Left lung (tissue), 4 donors: ENCODE measurements at regions not wholly inside any gene's neighbourhood (a gene's known extent, or its start where the extent isn't known, plus 50 kb on each side); places are given as distances from the start of the nearest gene placed in this dataset.

Experiments used
- ATAC-seq: fragments of 200-7000 bp; cut with Tn5 transposase; one replicate; pipeline ENCODE4 v1.9.1; 2020; ENCODE audit warnings: moderate library complexity
- DNase-seq, 4 donors: peaks; one replicate each; pipeline ENCODE4 v3.0.0-alpha.2; 2013 to 2020
- H3K27ac ChIP-seq, 2 donors: fragments of 200-600 bp; sonication (generic) in 1 of 2; one replicate each; pipeline versions ENCODE4 v1.5.0 to v1.8.0; 2020 to 2021
- H3K27me3 ChIP-seq, 2 donors: fragments of 200-600 bp; sonication (generic) in 1 of 2; one replicate each; pipeline versions ENCODE4 v1.5.0 to v1.8.0; 2020 to 2021
- H3K36me3 ChIP-seq, 2 donors: fragments of 200-600 bp; sonication (generic) in 1 of 2; one replicate each; pipeline versions ENCODE4 v1.5.0 to v1.8.0; 2020 to 2021
- H3K4me1 ChIP-seq, 2 donors: fragments of 200-600 bp; one replicate each; pipeline ENCODE4 v1.8.0; 2021
- H3K4me3 ChIP-seq, 2 donors: fragments of 200-600 bp; sonication (generic) in 1 of 2; one replicate each; pipeline versions ENCODE4 v1.5.0 to v1.8.0; 2020 to 2021; ENCODE audit warnings: mild to moderate bottlenecking in 1 of 2
- H3K9me3 ChIP-seq, 2 donors: fragments of 200-600 bp; sonication (generic) in 1 of 2; one replicate each; pipeline versions ENCODE4 v1.5.0 to v1.8.0; 2020 to 2021
- intact Hi-C, 2 donors: fragments of 100-400 bp; cut with DNase I; formaldehyde crosslinking; loops; one replicate each; pipeline versions ENCODE4 v1.11.2 to v1.14.2; 2022
- TF ChIP-seq, protein P1 (sequence below), 2 donors: fragments of 200-600 bp; sonication (generic) in 1 of 2; IDR thresholded peaks; one replicate each; pipeline versions ENCODE4 v1.5.0 to v1.8.0; 2021; ENCODE audit warnings: antibody characterized with exemption in 2 of 2
- donor health status: DM: no; HTN: yes; CAD: no.
- donor health status: DM: no; HTN: no; CAD: no.

DNA sequence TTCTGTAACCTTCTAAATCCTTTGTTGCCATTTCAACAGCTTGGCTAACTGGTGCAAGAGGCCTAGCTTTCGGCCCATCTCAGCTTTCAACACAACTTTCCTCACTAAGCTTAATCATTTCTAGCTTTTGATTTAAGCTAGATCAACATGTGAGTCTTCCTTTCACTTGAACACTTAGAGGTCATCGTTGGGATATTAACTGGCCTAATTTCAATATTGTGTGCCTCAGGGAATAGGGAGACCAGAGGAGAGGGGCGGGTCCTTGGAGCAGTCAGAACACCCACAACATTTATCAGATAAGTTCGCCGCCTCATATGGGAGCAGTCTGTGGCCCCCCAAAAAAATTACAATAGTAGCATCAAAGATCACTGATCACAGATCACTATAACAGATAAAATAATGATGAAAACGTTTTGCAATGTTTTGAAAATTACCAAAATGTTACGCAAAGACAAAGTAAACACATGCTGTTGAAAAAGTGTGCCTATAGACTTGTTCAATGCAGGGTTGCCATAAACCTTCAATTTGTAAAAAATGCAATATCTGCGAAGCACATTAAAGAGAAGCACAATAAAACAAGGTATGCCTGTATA lies 66.8 kb upstream of the PCSK1 start:
- Histone ChIP-seq H3K27ac (no peak overlapping the region), H3K4me1 (no peaks in the 10 kb centered on the region), H3K27me3 (no peaks in the 10 kb centered on the region), H3K4me3 (no peak overlapping the region), H3K36me3 (no peaks in the 10 kb centered on the region), H3K9me3 (peaks cover 0 to 4% of the 10 kb centered on the region in 2 donors)
- intact Hi-C loops = no loop called here
- ATAC-seq (no peak), DNase-seq (no peak)
- TF ChIP-seq, protein P1, sequence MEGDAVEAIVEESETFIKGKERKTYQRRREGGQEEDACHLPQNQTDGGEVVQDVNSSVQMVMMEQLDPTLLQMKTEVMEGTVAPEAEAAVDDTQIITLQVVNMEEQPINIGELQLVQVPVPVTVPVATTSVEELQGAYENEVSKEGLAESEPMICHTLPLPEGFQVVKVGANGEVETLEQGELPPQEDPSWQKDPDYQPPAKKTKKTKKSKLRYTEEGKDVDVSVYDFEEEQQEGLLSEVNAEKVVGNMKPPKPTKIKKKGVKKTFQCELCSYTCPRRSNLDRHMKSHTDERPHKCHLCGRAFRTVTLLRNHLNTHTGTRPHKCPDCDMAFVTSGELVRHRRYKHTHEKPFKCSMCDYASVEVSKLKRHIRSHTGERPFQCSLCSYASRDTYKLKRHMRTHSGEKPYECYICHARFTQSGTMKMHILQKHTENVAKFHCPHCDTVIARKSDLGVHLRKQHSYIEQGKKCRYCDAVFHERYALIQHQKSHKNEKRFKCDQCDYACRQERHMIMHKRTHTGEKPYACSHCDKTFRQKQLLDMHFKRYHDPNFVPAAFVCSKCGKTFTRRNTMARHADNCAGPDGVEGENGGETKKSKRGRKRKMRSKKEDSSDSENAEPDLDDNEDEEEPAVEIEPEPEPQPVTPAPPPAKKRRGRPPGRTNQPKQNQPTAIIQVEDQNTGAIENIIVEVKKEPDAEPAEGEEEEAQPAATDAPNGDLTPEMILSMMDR (IDR thresholded peaks at IDR 0.05) = no peak

DNA sequence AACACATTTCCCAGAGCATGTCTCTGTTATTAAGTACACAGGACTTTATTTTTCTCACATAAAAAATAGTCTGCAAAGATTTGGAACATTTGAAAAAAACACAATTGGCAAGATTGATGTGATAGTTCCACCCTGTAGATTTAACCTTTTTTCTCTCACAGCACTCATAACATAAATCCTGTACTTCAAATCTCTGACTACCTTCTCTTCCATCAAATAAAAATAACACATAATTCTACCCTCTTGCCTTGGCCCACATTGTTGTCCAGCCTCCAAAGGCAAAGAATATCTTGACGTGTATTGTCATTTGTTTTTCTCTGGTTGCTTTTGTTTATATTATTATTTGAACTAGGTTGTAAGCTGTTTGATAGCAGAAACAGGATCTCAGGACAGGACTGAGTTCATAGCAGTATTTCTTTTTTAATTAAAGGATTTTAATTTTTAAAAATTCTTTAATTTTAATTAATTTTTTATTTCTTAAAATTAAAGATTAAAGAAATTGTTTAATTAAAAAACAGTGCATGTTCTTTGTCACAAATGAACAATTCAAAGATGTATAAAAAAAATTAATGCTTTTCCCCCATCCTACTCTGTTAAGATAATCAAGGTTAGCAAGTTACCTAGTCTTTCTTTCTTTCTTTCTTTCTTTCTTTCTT lies 69.1 kb upstream of the PCSK1 start:
- intact Hi-C loops = no loop called here
- ATAC-seq = no peak
- Histone ChIP-seq H3K36me3 (no peaks in the 10 kb centered on the region), H3K4me1 (no peaks in the 10 kb centered on the region), H3K27ac (no peak overlapping the region), H3K27me3 (no peaks in the 10 kb centered on the region), H3K9me3 (no peaks in the 10 kb centered on the region), H3K4me3 (no peak overlapping the region)
- TF ChIP-seq, protein P1 (IDR thresholded peaks at IDR 0.05) = no peak
- no peak for DNase-seq

DNA sequence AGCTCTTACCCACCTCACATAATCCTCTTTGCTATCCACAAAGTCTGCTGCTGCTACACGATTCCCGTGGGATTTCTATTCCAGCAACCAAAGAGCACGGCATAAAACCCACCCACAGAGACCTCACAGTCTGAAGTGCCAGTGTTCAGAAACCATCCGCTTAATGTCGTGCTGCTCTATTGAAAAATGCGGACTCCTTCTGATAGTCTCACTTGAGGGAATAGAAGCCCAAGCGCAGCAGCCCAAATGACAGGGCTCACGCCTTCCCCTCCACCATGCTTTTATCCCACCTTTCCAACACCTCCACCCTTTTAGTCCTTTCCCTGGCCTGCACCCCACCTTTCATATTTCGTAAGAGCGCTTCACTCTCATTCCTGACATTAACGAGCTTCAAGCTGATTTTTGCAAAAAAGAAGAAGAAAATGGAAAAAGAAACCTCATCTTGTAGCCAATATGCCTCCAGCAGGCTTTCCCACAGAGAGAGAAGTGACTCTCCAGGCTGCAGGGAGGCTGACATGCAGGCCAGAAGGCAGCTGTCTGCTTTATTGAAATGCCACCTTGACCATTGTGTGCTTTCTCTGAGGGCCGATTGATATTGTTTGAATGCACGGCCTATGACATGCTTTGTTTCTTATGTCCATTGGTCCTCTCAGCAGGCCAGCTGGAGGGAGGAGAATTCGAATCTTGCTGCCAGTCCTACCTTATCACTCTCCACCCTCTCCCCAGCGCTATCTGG lies 70.6 kb upstream of the PCSK1 start:
- no peaks in the 10 kb centered on the region for H3K4me1 ChIP-seq
- ATAC-seq = no peak
- intact Hi-C loops = no loop called here
- no peak overlapping the region for H3K4me3 ChIP-seq
- DNase-seq = no peak
- H3K27me3 ChIP-seq = no peaks in the 10 kb centered on the region
- H3K36me3 ChIP-seq = no peaks in the 10 kb centered on the region
- H3K27ac ChIP-seq = no peak overlapping the region
- TF ChIP-seq, protein P1 (IDR thresholded peaks at IDR 0.05) = no peak
- no peaks in the 10 kb centered on the region for H3K9me3 ChIP-seq

DNA sequence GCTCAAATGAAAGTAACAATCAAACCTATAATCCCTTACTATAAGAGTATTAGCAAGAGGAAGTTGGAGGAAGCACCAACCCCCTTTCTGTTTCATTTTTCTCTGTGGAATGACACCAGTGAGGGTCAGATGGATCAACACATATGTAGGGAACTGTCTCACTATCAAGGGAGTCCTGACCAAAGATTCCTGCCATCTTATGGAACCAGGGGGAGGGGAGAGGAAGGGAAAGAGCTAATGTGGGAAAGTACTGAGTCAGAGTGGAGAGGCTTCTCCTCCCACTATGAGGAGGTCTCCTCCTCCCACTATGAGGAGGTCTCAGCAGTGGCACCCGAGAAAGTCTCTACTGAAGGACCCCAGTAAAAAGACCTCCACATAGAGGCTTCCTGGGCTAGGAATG lies 73.3 kb upstream of the PCSK1 start:
- no peak overlapping the region for H3K27ac ChIP-seq
- intact Hi-C loops = no loop called here
- no peak for DNase-seq
- ATAC-seq = no peak
- no peaks in the 10 kb centered on the region for H3K36me3 ChIP-seq
- TF ChIP-seq, protein P1 (IDR thresholded peaks at IDR 0.05) = no peak
- no peaks in the 10 kb centered on the region for H3K9me3 ChIP-seq
- no peaks in the 10 kb centered on the region for H3K27me3 ChIP-seq
- H3K4me3 ChIP-seq = no peak overlapping the region
- H3K4me1 ChIP-seq = no peaks in the 10 kb centered on the region

DNA sequence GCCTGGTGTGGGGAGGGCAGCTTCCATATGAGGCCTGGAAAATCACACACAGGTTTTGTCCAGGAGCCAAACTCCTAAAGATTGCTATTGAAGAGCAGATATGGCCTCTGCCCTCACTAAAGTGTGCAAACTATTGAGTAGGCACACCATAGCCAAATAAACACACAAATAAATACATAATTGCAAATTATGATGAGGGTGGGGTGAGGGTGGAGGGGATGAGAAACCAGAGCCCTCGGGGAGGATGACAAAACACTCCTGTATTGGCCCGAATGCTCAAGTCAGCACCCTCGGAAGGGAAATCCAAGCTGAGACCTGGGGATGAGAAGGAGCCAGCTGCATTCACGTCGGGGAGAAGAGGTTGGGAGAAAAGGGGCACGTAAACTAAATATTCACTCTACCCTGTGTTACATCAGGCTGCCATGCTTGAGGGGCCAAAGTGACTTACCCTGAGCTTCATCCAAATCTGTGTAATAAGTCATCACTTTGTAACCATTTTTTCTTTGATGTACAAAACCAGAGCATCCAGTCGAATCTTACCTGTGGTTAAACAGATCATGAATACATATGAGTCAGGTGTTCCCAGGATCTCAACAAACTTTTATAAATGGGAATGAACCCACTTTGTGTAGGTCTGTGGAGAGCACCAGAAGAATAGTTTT lies 73.9 kb upstream of the PCSK1 start:
- no peak for DNase-seq
- H3K27ac ChIP-seq = no peak overlapping the region
- no peak for ATAC-seq
- H3K4me1 ChIP-seq = no peaks in the 10 kb centered on the region
- H3K36me3 ChIP-seq = no peaks in the 10 kb centered on the region
- no peaks in the 10 kb centered on the region for H3K9me3 ChIP-seq
- TF ChIP-seq, protein P1 (IDR thresholded peaks at IDR 0.05) = no peak
- no peaks in the 10 kb centered on the region for H3K27me3 ChIP-seq
- intact Hi-C loops = no loop called here
- no peak overlapping the region for H3K4me3 ChIP-seq
